Activated T-cell treated with anti-CD3 and anti-CD28 coated beads for 4 hours (primary cell): ENCODE measurements at regions not wholly inside any gene's neighbourhood (a gene's known extent, or its start where the extent isn't known, plus 50 kb on each side); places are given as distances from the start of the nearest gene placed in this dataset.
"Not testable (repeated sequence)": the region's sequence is repeated elsewhere in the genome, so short reads cannot be mapped to it uniquely, and the experiment has no call there.

Experiments used
- DNase-seq: peaks from one replicate; pipeline ENCODE4 v3.0.0-alpha.2; 2020

GRCh38 chr1:222865718-222866117 lies 50.9 kb downstream of the DISP1 start:
- DNase-seq, result no peak

- no peak for DNase-seq
Measured at GRCh38 chr1:222867316-222867715, 52.5 kb downstream of the DISP1 start.

GRCh38 chr1:222876182-222876581 lies 61.3 kb downstream of the DISP1 start:
- DNase-seq, result no peak

GRCh38 chr1:222877854-222878253 lies 63.0 kb downstream of the DISP1 start:
- no peak for DNase-seq

GRCh38 chr1:222880587-222880986 lies 65.7 kb downstream of the DISP1 start:
- peak; percentile 11 for DNase-seq

GRCh38 chr1:222886194-222886854 lies 71.5 kb downstream of the DISP1 start:
- no peak for DNase-seq

GRCh38 chr1:222886878-222887351 lies 72.1 kb downstream of the DISP1 start:
- no peak for DNase-seq

- no peak for DNase-seq
Measured at GRCh38 chr1:222889440-222889839, 74.6 kb downstream of the DISP1 start.

- no peak for DNase-seq
Measured at GRCh38 chr1:222890716-222891115, 75.9 kb downstream of the DISP1 start.

- DNase-seq, result no peak
Measured at GRCh38 chr1:222891578-222891977, 76.7 kb downstream of the DISP1 start.

GRCh38 chr1:222892137-222892769 lies 77.4 kb downstream of the DISP1 start:
- no peak for DNase-seq

- no peak for DNase-seq
Measured at GRCh38 chr1:222893255-222893654, 78.4 kb downstream of the DISP1 start.

- no peak for DNase-seq
Measured at GRCh38 chr1:222894331-222894730, 79.5 kb downstream of the DISP1 start.

GRCh38 chr1:222896630-222897526 lies 82.0 kb downstream of the DISP1 start:
- DNase-seq, result no peak

GRCh38 chr1:222897527-222898190 lies 82.8 kb downstream of the DISP1 start:
- no peak for DNase-seq

GRCh38 chr1:222898191-222898527 lies 83.3 kb downstream of the DISP1 start:
- no peak for DNase-seq

GRCh38 chr1:222899471-222899870 lies 84.6 kb downstream of the DISP1 start:
- no peak for DNase-seq

GRCh38 chr1:222904451-222904850 lies 89.6 kb downstream of the DISP1 start:
- DNase-seq, result no peak

GRCh38 chr1:222905151-222905550 lies 90.3 kb downstream of the DISP1 start:
- no peak for DNase-seq

- DNase-seq, result not testable (repeated sequence)
Measured at GRCh38 chr1:222906271-222906739, 91.5 kb downstream of the DISP1 start.

GRCh38 chr1:222909586-222909985 lies 94.7 kb downstream of the DISP1 start:
- DNase-seq, result no peak

- DNase-seq, result no peak
Measured at GRCh38 chr1:222910699-222911098, 95.9 kb downstream of the DISP1 start.

GRCh38 chr1:222911866-222912265 lies 97.0 kb downstream of the DISP1 start:
- DNase-seq, result no peak
